HG02981 (cell line): ENCODE measurements at regions not wholly inside any gene's neighbourhood (a gene's known extent, or its start where the extent isn't known, plus 50 kb on each side); places are given as distances from the start of the nearest gene placed in this dataset.

ENCODE experiments used
- ATAC-seq: cut with Tn5 transposase; IDR thresholded peaks from one replicate; pipeline ENCODE4 v1.9.1; 2021; ENCODE audit warnings: mild to moderate bottlenecking, moderate library complexity; ENCODE audit not compliant: unreplicated experiment

- ATAC-seq = no peak
Measured at GRCh38 chr13:50188696-50189095, 173.5 kb downstream of the KCNRG start.

DNA sequence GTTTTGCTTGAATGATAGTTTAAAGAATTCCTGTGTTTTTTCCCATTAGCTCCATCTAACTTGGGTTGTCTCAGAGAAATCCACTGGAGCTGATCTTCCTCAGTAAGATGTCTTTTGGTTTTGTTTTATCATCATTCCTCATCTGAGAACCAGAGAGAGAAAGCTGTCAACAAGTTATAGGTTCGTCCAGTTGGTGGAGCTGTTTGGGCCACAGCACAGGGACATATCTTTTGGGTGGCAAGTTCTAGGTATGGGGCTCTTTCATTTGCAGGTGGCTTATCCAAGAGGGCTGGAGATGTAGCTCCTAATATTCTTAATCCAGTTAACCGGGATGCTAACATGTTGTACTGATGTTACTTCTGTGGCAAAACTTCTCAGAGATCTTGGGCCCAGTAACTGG, 174.2 kb downstream of the KCNRG start:
- no peak for ATAC-seq

DNA sequence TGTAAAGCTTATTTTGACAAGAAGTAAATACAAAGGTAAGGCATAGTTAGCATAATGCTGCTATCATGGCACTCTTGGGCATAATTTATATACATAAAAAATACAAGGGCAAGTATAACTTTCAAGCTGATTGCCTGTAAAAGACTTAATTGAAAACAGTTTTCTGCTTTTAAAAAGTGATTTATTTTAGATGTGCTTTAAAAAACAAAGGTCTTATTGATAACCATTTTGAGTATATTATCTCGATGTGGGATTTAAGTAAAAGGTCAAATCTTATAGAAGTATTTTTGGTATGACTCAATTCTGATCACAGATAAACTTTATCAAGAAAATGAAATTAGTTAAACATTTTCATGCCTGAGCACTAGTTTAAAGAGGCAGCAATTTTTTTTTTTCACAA, 175.8 kb downstream of the KCNRG start:
- no peak for ATAC-seq

DNA sequence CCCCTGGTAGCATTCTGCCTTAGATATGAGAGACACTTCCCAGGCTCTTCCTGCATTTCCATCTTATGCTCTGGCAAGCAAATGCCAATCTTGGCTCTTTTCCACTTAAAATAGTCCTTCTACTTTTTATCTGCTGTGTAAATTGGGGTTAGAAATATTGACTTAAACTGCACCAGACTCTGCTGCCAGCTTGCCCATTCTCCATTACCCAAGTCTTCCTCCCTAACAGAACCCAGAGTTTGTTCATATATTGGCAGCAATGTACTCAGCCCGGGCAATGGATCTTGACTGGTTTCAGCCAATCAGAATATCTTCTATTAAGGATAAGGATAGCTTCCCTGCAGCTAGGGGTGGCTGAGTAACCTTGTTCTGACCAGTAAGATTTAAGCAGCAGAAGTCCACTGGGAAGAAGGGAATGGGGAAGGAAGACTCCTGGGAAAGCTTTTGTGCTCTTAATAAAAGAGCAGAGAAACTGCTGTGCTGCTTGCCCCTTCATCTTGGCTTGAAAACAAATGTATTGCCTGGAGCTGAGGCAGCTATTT, 177.1 kb downstream of the KCNRG start:
- no peak for ATAC-seq

- ATAC-seq = no peak
Measured at GRCh38 chr13:50195045-50195444, 179.8 kb downstream of the KCNRG start.

DNA sequence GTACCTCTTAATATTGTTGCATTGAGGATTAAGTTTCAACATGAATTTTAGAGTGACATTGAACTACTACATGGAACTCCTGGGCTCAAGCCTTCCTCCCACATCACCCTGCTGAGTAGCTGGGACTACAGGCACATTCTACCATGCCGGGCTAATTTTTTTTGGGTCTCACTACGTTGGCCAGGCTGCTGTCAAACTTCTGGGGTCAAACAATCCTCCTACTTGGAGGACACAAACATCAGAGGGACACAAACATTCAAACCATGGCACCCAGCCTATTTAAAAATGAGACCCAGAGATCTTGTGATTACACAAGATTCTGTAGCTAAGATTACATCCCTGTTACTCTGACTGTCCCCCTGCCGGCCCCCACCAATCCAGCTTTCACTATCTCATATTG, 180.9 kb downstream of the KCNRG start:
- ATAC-seq = no peak

- ATAC-seq = no peak
Measured at GRCh38 chr13:50197705-50198104, 182.5 kb downstream of the KCNRG start.

- no peak for ATAC-seq
Measured at GRCh38 chr13:50198508-50198907, 183.3 kb downstream of the KCNRG start.

- no peak for ATAC-seq
Measured at GRCh38 chr13:50200569-50200968, 185.3 kb downstream of the KCNRG start.

- ATAC-seq = no peak
Measured at GRCh38 chr13:50200988-50201387, 185.7 kb downstream of the KCNRG start.

DNA sequence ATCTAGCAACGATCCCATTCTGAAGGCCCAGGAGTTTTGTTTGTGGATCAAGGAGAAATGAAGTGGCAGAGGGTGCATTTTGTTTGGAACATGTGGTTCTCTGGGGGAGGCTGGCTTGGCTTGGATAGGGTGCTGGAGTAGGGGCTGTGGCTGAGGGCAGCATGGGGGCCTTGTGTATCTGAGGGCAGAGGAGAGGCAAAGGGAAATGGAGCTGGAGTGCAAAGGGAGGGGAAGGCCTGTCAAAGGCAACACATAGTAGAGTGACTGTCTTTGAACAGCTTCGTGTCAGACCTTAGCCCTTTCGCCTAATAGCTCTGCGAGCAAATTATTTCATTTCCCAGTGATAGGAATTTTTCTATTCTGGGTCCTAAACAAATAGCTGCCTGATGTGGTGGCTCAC, 187.2 kb downstream of the KCNRG start:
- no peak for ATAC-seq

DNA sequence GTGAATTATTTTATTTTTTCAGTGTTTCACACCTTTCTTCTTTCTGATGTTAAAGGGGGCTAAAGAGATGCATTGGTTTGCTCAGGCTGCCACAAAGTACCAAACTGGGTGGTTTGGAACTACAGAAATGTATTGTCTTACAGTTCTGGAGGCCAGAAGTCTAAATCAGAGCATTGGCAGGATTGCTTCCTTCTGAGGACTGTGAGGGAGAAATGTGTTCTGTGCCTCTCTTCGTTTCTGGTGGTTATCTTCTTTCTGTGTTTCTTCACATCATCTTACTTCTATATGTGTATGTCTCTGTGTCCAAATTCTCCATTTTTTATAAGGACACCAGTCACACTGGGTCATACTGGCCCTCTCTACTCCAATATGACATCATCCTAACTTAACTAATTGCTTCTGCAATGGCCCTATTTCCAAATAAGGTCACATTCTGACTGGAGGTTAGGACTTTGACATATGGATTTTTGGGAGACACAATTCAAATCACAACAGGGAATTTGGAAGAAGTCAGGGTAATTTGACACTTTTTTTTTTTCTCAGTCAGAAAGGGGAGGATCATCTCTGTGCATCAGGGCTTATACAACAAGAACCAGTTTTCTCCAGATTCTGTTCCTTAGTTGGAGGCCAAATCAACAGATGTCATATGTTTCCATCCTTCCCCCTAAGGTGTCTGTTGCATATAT, 188.2 kb downstream of the KCNRG start:
- no peak for ATAC-seq

GRCh38 chr13:50205581-50205980, 190.3 kb downstream of the KCNRG start:
- ATAC-seq = no peak

DNA sequence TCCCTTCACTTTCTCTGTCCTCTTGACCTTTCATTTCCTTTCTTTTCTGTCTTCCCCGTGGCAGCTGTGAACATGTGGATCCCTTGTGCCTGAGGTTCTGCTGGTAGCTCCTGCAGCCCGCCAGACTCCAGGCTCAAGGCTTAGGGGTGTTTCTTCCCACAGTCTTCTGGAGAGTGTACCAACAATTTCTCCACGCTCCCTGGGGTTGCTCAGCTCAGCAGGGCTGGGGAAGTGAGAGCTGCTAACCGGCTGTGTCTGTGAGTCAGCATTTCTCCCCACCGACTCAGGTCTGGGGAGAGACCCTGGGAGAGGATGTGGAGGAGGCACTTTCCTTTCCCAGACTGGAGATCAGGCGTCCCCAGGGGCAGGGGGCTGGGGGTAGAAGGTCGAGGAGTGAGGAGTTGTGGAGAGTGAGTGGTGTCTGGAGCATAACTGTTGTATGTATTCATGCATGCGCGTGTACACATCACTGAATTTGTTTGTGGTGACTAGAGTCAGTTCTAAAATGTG, 193.6 kb downstream of the KCNRG start:
- ATAC-seq = no peak

- ATAC-seq = no peak
Measured at GRCh38 chr13:50209631-50210030, 194.4 kb downstream of the KCNRG start.

DNA sequence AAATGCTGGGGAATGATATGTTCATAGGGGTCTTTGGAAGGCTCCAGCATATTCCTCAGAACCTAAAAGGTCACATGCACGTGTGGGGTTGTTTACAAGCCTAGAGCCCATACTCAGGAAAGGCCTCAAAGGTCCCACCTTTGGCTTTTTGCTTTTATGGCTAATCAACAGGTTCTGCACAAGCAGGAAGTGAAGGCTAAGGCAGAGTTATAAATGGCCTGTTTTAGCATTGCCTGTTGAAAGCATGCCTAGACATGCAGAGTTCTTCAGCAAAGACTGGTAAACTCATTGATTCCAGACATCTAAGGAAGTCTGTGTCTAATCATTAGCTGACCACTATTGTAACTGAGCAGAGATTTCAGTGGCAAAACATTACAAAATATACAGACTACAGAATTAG, 198.3 kb downstream of the KCNRG start:
- no peak for ATAC-seq

DNA sequence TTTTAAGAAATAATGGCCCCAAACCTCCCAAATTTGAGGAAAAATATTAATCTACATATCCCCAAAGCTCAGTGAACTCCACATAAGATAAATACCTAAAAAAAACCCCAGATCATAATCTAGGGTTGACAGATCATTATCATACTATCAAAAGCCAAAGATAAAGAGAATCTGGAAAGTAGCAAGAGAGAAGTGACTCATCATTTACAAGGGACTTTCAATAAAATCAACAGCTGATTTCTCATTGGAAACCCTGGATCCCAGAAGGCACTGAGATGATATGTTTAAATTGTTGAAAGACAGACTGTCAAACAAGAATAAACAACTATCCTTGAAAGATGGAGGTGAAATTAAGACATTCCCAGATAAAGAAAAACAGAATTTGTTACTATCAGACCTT, 199.3 kb downstream of the KCNRG start:
- no peak for ATAC-seq

DNA sequence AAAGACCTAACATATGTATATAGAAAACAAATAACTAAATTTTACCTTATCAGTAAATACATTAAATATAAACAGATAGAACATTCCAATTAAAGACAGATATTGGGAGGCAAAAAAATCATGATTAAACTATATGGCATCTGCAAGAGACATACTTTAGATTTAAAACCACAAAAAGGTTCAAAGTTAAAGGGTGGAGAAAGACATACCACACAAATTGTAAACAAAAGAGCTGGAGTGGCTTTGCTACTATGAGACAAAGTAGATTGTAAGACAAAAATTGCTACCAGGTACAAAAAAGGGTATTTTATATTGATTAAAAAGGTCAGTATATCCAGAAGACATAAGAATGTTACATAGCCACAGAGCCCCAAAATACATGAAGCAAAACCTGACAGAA, 200.2 kb downstream of the KCNRG start:
- no peak for ATAC-seq

DNA sequence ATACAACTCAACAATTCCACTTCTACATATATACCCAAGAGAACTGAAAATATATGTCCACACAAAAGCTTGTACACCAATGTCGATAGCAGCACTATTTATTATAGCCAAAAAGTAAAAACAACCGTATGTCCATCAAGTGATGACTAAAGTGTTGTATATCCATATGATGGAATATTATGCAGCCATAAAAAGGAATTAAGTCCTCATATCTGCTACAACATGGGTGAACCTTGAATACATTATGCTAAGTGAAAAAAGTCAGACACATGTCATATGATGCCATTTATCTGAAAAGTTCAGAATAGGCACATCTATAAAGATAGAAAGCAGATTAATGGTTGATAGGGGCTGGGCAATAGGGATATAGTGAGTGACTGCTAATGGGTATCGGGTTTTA, 204.5 kb downstream of the KCNRG start:
- ATAC-seq = no peak

GRCh38 chr13:50220938-50221337, 205.7 kb downstream of the KCNRG start:
- ATAC-seq = no peak

- no peak for ATAC-seq
Measured at GRCh38 chr13:50222569-50223332, 207.5 kb downstream of the KCNRG start.

DNA sequence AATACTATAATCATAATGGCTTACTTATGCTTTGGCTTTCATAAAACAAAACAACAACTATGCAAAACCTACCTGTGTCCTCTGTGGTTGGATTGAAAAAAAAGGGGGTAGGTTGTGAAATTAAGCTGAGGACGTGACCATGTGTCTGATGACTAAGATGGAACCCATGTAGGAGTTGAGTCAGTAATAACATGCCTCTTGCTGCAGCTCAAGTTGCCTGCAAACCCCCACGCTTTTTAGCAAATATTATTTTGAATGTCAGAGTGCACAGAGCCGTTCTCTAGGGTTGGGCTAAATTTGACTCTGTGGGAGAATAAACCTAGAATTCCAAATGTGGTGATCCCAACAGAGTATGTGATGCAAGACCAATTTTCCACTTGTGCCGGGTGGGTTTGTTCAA, 209.3 kb downstream of the KCNRG start:
- no peak for ATAC-seq
